Transverse colon (tissue), 4 donors: ENCODE measurements at regions not wholly inside any gene's neighbourhood (a gene's known extent, or its start where the extent isn't known, plus 50 kb on each side); places are given as distances from the start of the nearest gene placed in this dataset.

Experiments used
- DNase-seq: peaks from one replicate; pipeline ENCODE4 v3.0.0-alpha.2; 2019
- H3K27ac ChIP-seq, 4 donors: fragments of 200-600 bp; sonication (generic); 2 replicates each; pipeline ENCODE4 v1.5.1; 2016 to 2018; ENCODE audit warnings: inconsistent platforms in 4 of 4
- H3K27me3 ChIP-seq: fragments of 200-600 bp; sonication (generic); 2 replicates; pipeline ENCODE4 v1.5.1; 2017; ENCODE audit warnings: inconsistent platforms
- H3K36me3 ChIP-seq, 4 donors: fragments of 200-600 bp; sonication (generic); 2 replicates each; pipeline ENCODE4 v1.5.1; 2017 to 2019; ENCODE audit warnings: inconsistent platforms in 4 of 4
- H3K4me1 ChIP-seq, 4 donors: fragments of 200-600 bp; sonication (generic); 2 replicates each; pipeline ENCODE4 v1.5.1; 2017 to 2020; ENCODE audit warnings: inconsistent platforms in 4 of 4
- H3K4me3 ChIP-seq, 4 donors: fragments of 200-600 bp; sonication (generic); 1 replicate in 1 of 4; 2 replicates in 3 of 4; pipeline versions ENCODE4 v1.5.1 to v1.6.1; 2017 to 2019; ENCODE audit warnings: inconsistent platforms in 4 of 4
- H3K9me3 ChIP-seq, 2 donors: fragments of 200-600 bp; sonication (generic); 2 replicates each; pipeline ENCODE4 v1.5.1; 2017 to 2019; ENCODE audit warnings: inconsistent platforms in 2 of 2
- EP300 ChIP-seq: sonication (generic); formaldehyde crosslinking; IDR thresholded peaks from one replicate; pipeline ENCODE4 v1.6.1; 2017; ENCODE audit warnings: antibody characterized with exemption, low read depth
- POLR2A ChIP-seq: fragments of 450-650 bp; IDR thresholded peaks from one replicate; pipeline ENCODE4 v1.6.1; 2016; ENCODE audit warnings: antibody characterized with exemption, mild to moderate bottlenecking, moderate library complexity
- POLR2AphosphoS5 ChIP-seq, 3 donors: sonication (generic); formaldehyde crosslinking; IDR thresholded peaks; one replicate each; pipeline ENCODE4 v1.6.1; 2016; ENCODE audit warnings: antibody characterized with exemption in 3 of 3
- WGBS, 2 donors: methylation state at CpG; one replicate each; pipeline ENCODE4 v1.1.5; 2018; ENCODE audit warnings: low coverage in 1 of 2; 5-methylcytosine and 5-hydroxymethylcytosine counted together
- in situ Hi-C, 4 donors: fragments of 200-750 bp; cut with MboI; loops; one replicate each; pipeline versions ENCODE4 v1.15.0 to v1.15.1; 2017; ENCODE audit warnings: low sequenced_read_pairs in 3 of 4, low pct_ligation_motif_present in 1 of 4, low pct_unique_long_range_greater_than_20kb in 1 of 4
- intact Hi-C: fragments of 100-400 bp; cut with DNase I; formaldehyde crosslinking; loops from one replicate; pipeline ENCODE4 v1.15.1; 2023; ENCODE audit warnings: low total_unique reads
- TF ChIP-seq, protein P1 (sequence below), 5 experiments: fragments of 200-600 bp in 3 of 5; fragments of 450-650 bp in 2 of 5; sonication (generic) in 3 of 5; IDR thresholded peaks; 1 replicate in 2 of 5; 2 replicates in 3 of 5; pipeline ENCODE4 v1.5.1; 2016 to 2017; ENCODE audit warnings: antibody characterized with exemption in 5 of 5, inconsistent platforms in 3 of 5, mild to moderate bottlenecking in 2 of 5, moderate library complexity in 1 of 5

DNA sequence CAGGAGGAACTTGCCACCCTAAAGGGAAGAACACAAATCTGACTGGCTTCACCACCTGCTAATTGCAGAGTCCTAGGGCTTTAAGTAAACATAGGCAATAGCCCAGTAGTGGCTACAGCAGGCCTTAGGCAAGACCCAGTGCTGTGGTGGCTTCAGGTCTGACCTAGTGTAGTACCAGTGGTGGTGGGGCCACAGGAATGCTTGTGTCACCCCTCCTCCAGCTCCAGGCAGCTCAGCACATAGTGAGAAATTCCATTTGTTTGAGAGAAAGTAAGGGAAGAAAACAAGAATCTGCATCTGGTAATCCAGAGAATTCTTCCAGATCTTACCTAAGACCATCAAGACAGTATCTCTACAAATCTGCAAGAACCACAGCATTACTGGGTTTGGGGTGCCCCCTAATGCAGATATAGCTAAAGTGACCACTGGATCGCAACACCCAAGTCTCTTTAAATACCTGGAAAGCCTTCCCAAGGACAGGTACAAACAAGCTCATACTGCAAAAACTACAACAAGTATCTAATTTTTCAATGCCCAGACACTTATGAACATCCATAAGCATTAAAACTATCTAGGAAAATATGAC, 102.6 kb upstream of the TRPM3 start:
- no peak overlapping the region for H3K4me3 ChIP-seq
- H3K36me3 ChIP-seq: no peaks in the 10 kb centered on the region
- 86% methylated on average over 1 of the region's 1 CpG; no CpG with 5 or more reads in 1 of the 2 donors for WGBS, 2 donors
- no peaks in the 10 kb centered on the region for H3K4me1 ChIP-seq
- TF ChIP-seq POLR2A (no peak), POLR2AphosphoS5 (IDR thresholded peaks at IDR 0.05) (no peak), EP300 (no peak)
- TF ChIP-seq, protein P1, sequence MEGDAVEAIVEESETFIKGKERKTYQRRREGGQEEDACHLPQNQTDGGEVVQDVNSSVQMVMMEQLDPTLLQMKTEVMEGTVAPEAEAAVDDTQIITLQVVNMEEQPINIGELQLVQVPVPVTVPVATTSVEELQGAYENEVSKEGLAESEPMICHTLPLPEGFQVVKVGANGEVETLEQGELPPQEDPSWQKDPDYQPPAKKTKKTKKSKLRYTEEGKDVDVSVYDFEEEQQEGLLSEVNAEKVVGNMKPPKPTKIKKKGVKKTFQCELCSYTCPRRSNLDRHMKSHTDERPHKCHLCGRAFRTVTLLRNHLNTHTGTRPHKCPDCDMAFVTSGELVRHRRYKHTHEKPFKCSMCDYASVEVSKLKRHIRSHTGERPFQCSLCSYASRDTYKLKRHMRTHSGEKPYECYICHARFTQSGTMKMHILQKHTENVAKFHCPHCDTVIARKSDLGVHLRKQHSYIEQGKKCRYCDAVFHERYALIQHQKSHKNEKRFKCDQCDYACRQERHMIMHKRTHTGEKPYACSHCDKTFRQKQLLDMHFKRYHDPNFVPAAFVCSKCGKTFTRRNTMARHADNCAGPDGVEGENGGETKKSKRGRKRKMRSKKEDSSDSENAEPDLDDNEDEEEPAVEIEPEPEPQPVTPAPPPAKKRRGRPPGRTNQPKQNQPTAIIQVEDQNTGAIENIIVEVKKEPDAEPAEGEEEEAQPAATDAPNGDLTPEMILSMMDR (IDR thresholded peaks at IDR 0.05): no peak
- no peak for DNase-seq
- in situ Hi-C loops (loop anchor here in 1 of 4 donors (25.0 kb wide), 1 partner anchor 88 kb away; no protein-coding TSS in a partner anchor), intact Hi-C loops (no loop called here)
- H3K27ac ChIP-seq: no peak overlapping the region
- H3K9me3 ChIP-seq: no peaks in the 10 kb centered on the region
- H3K27me3 ChIP-seq: no peaks in the 10 kb centered on the region

DNA sequence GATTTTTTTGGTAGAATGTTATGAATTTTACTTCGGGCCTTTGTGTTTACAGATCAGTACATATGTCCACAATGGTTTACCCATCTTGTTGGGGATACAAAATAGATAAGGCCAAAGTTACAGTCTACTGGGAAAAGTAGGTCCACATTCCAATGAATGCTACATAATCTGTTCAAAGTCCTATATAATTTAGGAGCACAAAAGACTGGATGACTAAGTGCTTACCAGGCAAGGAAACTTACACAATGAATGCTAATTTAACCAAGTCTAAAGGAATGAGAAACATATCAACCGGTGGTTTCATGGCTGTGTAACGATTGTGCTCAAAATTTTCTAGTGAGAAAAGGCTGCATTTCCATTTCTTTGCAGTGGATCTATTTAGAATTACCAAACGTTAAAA, 97.4 kb upstream of the TRPM3 start:
- no peak for TF ChIP-seq POLR2AphosphoS5 (IDR thresholded peaks at IDR 0.05)
- TF ChIP-seq, protein P1 (IDR thresholded peaks at IDR 0.05): no peak
- no peak for TF ChIP-seq POLR2A
- TF ChIP-seq EP300: no peak
- Histone ChIP-seq H3K4me1 (no peaks in the 10 kb centered on the region), H3K27ac (no peak overlapping the region), H3K27me3 (no peaks in the 10 kb centered on the region), H3K36me3 (no peaks in the 10 kb centered on the region), H3K9me3 (peaks cover 6% of the 10 kb centered on the region in 2 donors), H3K4me3 (no peak overlapping the region)
- intact Hi-C loops (no loop called here), in situ Hi-C loops (loop anchor here in 1 of 4 donors (25.0 kb wide), 1 partner anchor 94 kb away; no protein-coding TSS in a partner anchor)
- DNase-seq: no peak
- 65 to 70% methylated on average over 4 of the region's 4 CpGs for WGBS, 2 donors

DNA sequence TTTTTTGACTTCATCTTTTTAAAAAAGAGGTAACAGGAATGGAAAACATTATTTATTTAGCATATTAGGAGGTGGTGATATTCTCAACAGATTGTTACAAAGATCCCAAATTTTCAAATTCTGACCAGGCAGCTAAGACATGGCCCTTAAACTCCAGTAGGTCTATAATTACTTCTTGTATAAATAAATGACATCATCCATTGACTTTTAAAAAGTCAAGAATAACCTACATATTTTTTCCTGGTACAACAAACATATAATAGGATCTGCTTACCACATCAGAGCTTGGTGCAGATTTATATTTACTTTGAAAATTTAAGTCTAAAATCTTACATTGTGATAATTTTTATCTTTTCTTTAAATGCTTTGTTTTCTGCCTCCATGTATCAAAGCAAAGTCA, 92.2 kb upstream of the TRPM3 start:
- DNase-seq: no peak
- Histone ChIP-seq H3K27me3 (no peaks in the 10 kb centered on the region), H3K36me3 (no peaks in the 10 kb centered on the region), H3K4me3 (no peak overlapping the region), H3K27ac (no peak overlapping the region), H3K4me1 (no peaks in the 10 kb centered on the region), H3K9me3 (peaks cover 6 to 14% of the 10 kb centered on the region in 2 donors)
- in situ Hi-C loops: loop anchor here in 1 of 4 donors (25.0 kb wide), 1 partner anchor 99 kb away; no protein-coding TSS in a partner anchor
- TF ChIP-seq, protein P1 (IDR thresholded peaks at IDR 0.05): no peak
- TF ChIP-seq EP300 (no peak), POLR2AphosphoS5 (IDR thresholded peaks at IDR 0.05) (no peak), POLR2A (no peak)
- intact Hi-C loops: no loop called here

DNA sequence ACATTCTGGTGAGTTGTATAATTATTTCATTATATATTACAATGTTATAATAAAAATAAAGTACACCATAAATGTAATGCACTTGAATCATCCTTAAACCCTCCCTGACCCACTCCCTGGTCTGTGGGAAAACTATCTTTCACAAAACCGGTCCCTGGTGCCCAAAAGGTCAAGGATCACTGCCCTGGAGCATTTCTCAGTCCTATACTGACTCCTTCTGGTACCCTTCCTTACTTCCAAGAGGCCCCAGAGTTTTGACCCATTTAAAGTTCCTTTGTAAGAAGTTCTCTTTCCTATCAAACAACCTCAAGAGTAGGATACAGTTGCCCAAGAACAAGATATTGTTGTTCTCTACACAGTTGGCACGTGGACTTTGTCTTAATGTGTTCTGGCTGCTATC, 88.9 kb upstream of the TRPM3 start:
- TF ChIP-seq EP300 (no peak), POLR2AphosphoS5 (IDR thresholded peaks at IDR 0.05) (no peak), POLR2A (no peak)
- TF ChIP-seq, protein P1 (IDR thresholded peaks at IDR 0.05): no peak
- WGBS, 2 donors: 51 to 57% methylated on average over 1 to 2 of the region's 2 CpGs
- DNase-seq: no peak
- H3K36me3 ChIP-seq: no peaks in the 10 kb centered on the region
- no peaks in the 10 kb centered on the region for H3K27me3 ChIP-seq
- intact Hi-C loops: no loop called here
- H3K4me3 ChIP-seq: no peak overlapping the region
- H3K27ac ChIP-seq: no peak overlapping the region
- peaks cover 6 to 14% of the 10 kb centered on the region in 2 donors for H3K9me3 ChIP-seq
- no peaks in the 10 kb centered on the region for H3K4me1 ChIP-seq
- in situ Hi-C loops: loop anchor here in 1 of 4 donors (25.0 kb wide), 1 partner anchor 102 kb away; no protein-coding TSS in a partner anchor
